Midbrain (tissue), 1 donor: ENCODE measurements at regions not wholly inside any gene's neighbourhood (a gene's known extent, or its start where the extent isn't known, plus 50 kb on each side); places are given as distances from the start of the nearest gene placed in this dataset.
"Not testable (repeated sequence)": the region's sequence is repeated elsewhere in the genome, so short reads cannot be mapped to it uniquely, and the experiment has no call there.

Experiments used
- DNase-seq: peaks from one replicate; lab custom pipeline; 2025; lab: John Stamatoyannopoulos, UW

- no peak for DNase-seq
These were observed 768.6 kb downstream of the UQCRFS1 start for GRCh38 chr19:28444362-28444761.

GRCh38 chr19:28443361-28443760, 769.6 kb downstream of the UQCRFS1 start:
- no peak for DNase-seq

- DNase-seq: no peak
These were observed 775.3 kb downstream of the UQCRFS1 start for GRCh38 chr19:28437390-28438346.

- no peak for DNase-seq
These were observed 776.6 kb downstream of the UQCRFS1 start for GRCh38 chr19:28436320-28436719.

- no peak for DNase-seq
These were observed 777.2 kb downstream of the UQCRFS1 start for GRCh38 chr19:28435551-28436271.

- DNase-seq: not testable (repeated sequence)
These were observed 778.2 kb downstream of the UQCRFS1 start for GRCh38 chr19:28434794-28435193.

- not testable (repeated sequence) for DNase-seq
These were observed 778.6 kb downstream of the UQCRFS1 start for GRCh38 chr19:28434365-28434764.

- DNase-seq: not testable (repeated sequence)
These were observed 779.8 kb downstream of the UQCRFS1 start for GRCh38 chr19:28433166-28433565.

- DNase-seq: no peak
These were observed 782.7 kb downstream of the UQCRFS1 start for GRCh38 chr19:28430214-28430613.

- no peak for DNase-seq
These were observed 783.6 kb downstream of the UQCRFS1 start for GRCh38 chr19:28429356-28429755.

- DNase-seq: no peak
These were observed 784.1 kb downstream of the UQCRFS1 start for GRCh38 chr19:28428663-28429348.

- DNase-seq: no peak
These were observed 785.4 kb downstream of the UQCRFS1 start for GRCh38 chr19:28427376-28428083.

GRCh38 chr19:28426730-28427225, 786.2 kb downstream of the UQCRFS1 start:
- DNase-seq: no peak

- no peak for DNase-seq
These were observed 786.7 kb downstream of the UQCRFS1 start for GRCh38 chr19:28426110-28426729.

GRCh38 chr19:28425046-28425931, 787.7 kb downstream of the UQCRFS1 start:
- DNase-seq: no peak

- DNase-seq: no peak
These were observed 788.3 kb downstream of the UQCRFS1 start for GRCh38 chr19:28424662-28425045.

GRCh38 chr19:28424077-28424476, 788.9 kb downstream of the UQCRFS1 start:
- DNase-seq: no peak

GRCh38 chr19:28422791-28423650, 789.9 kb downstream of the UQCRFS1 start:
- no peak for DNase-seq

GRCh38 chr19:28422046-28422445, 790.9 kb downstream of the UQCRFS1 start:
- DNase-seq: no peak
